ENCODE measurements at regions not wholly inside any gene's neighbourhood (a gene's known extent, or its start where the extent isn't known, plus 50 kb on each side); places are given as distances from the start of the nearest gene placed in this dataset.

DNA sequence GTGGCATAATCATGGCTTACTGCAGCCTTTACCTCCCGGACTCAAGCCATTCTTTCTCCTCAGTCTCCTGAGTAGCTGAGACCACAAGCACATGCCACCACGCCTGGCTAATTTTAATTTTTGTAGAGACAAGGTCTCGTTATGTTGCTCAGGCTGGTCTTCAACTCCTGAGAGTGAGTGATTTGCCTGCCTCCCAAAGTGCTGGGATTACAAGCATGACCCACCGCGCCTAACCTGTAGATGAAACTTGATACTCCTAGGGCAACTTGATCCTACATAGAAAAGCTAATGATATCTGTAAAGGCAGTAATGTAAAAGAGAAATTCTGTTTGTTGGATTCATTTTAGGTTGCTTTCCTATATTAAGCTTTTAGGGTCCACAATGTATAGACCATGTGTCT is 391.9 kb upstream of the THRB start:
- CTCF ChIA-PET (ENCODE audit: low intra/inter-chr PET ratio), result no interaction called here
- Histone ChIP-seq H3K27me3 (ENCODE audit: control insufficient read depth in 2 of 2, insufficient read depth in 2 of 2, low read length in 2 of 2) (no peaks in the 10 kb centered on the region), H3K36me3 (ENCODE audit: control insufficient read depth, insufficient read depth, low read length) (no peaks in the 10 kb centered on the region), H3K9me3 (replicated peaks; ENCODE audit: control insufficient read depth, insufficient read depth, low read depth, low read length) (no peaks in the 10 kb centered on the region), H3K79me2 (ENCODE audit: control insufficient read depth, insufficient read depth, low read length) (no peaks in the 10 kb centered on the region), H4K20me1 (replicated peaks; ENCODE audit: control insufficient read depth, insufficient read depth, low read length) (no peaks in the 10 kb centered on the region), H3K4me1 (replicated peaks in 1 of 2; ENCODE audit: control insufficient read depth in 2 of 2, insufficient read depth in 2 of 2, low read length in 2 of 2) (no peaks in the 10 kb centered on the region), H3K4me3 (no peak overlapping the region), H3K27ac (ENCODE audit: extremely low read depth, low read depth, low read length) (no peak overlapping the region), H3K4me2 (ENCODE audit: insufficient read depth, low read length) (no peak overlapping the region), H3K9me1 (ENCODE audit: control insufficient read depth, insufficient read depth, low read length) (no peaks in the 10 kb centered on the region), H2AFZ (ENCODE audit: low read depth, low read length) (no peak overlapping the region), H3K9ac (ENCODE audit: insufficient read depth in 1 of 2, low read depth in 2 of 2, low read length in 2 of 2) (no peak overlapping the region)
- WGBS (ENCODE audit: insufficient coverage, low coverage, missing lambda C conversion rate), result 2% methylated on average over 5 of the region's 5 CpGs
- intact Hi-C loops (cut with micrococcal nuclease) (no loop called here), in situ Hi-C loops (cut with MboI) (no loop called here)
- no TSS peak for BruUV-seq (replicated peaks)
- ATAC-seq (no peak), FAIRE-seq (no peak), DNase-seq (ENCODE audit: extremely low read depth in 1 of 4, low spot score in 3 of 4) (no peak)
- POLR2A ChIA-PET, result interaction anchor here (0.6 kb wide), 1 partner anchor 206 kb away, joined by 4 read pairs; no protein-coding TSS in a partner anchor
- TF ChIP-seq THAP12 (CRISPR knock-in tag; IDR thresholded peaks at IDR 0.05), result no peak

GRCh38 chr3:24890012-24890411 is 395.4 kb upstream of the THRB start:
- H3K4me3 ChIP-seq, result no peak overlapping the region
- no peaks in the 10 kb centered on the region for H3K9me3 ChIP-seq (replicated peaks; ENCODE audit: control insufficient read depth, insufficient read depth, low read depth, low read length)
- no peaks in the 10 kb centered on the region for H3K36me3 ChIP-seq (ENCODE audit: control insufficient read depth, insufficient read depth, low read length)
- H3K9ac ChIP-seq (ENCODE audit: insufficient read depth in 1 of 2, low read depth in 2 of 2, low read length in 2 of 2), result no peak overlapping the region
- H3K4me1 ChIP-seq (replicated peaks in 1 of 2; ENCODE audit: control insufficient read depth in 2 of 2, insufficient read depth in 2 of 2, low read length in 2 of 2), result no peaks in the 10 kb centered on the region
- no peaks in the 10 kb centered on the region for H3K27me3 ChIP-seq (ENCODE audit: control insufficient read depth in 2 of 2, insufficient read depth in 2 of 2, low read length in 2 of 2)
- WGBS (ENCODE audit: insufficient coverage, low coverage, missing lambda C conversion rate), result 5% methylated on average over 1 of the region's 1 CpG
- no peak overlapping the region for H2AFZ ChIP-seq (ENCODE audit: low read depth, low read length)
- in situ Hi-C loops (cut with MboI), result no loop called here
- H3K79me2 ChIP-seq (ENCODE audit: control insufficient read depth, insufficient read depth, low read length), result no peaks in the 10 kb centered on the region
- no peak overlapping the region for H3K27ac ChIP-seq (ENCODE audit: extremely low read depth, low read depth, low read length)
- DNase-seq (ENCODE audit: extremely low read depth in 1 of 4, low spot score in 3 of 4) (no peak), ATAC-seq (no peak), FAIRE-seq (no peak)
- no peaks in the 10 kb centered on the region for H3K9me1 ChIP-seq (ENCODE audit: control insufficient read depth, insufficient read depth, low read length)
- BruUV-seq (replicated peaks), result no TSS peak
- ChIA-PET CTCF (ENCODE audit: low intra/inter-chr PET ratio) (no interaction called here), POLR2A (no interaction called here)
- H4K20me1 ChIP-seq (replicated peaks; ENCODE audit: control insufficient read depth, insufficient read depth, low read length), result no peaks in the 10 kb centered on the region
- no peak overlapping the region for H3K4me2 ChIP-seq (ENCODE audit: insufficient read depth, low read length)
- intact Hi-C loops (cut with micrococcal nuclease), result no loop called here
- TF ChIP-seq KLF13 (tag; IDR thresholded peaks at IDR 0.05; ENCODE audit: borderline replicate concordance, low read depth), result no peak
- TF ChIP-seq, protein P1, sequence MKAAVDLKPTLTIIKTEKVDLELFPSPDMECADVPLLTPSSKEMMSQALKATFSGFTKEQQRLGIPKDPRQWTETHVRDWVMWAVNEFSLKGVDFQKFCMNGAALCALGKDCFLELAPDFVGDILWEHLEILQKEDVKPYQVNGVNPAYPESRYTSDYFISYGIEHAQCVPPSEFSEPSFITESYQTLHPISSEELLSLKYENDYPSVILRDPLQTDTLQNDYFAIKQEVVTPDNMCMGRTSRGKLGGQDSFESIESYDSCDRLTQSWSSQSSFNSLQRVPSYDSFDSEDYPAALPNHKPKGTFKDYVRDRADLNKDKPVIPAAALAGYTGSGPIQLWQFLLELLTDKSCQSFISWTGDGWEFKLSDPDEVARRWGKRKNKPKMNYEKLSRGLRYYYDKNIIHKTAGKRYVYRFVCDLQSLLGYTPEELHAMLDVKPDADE (conservative IDR thresholded peaks at IDR 0.05; ENCODE audit: control insufficient read depth, low read depth, low read length), result no peak
- TF ChIP-seq EZH2 (IDR thresholded peaks at IDR 0.05; ENCODE audit: borderline replicate concordance, low read depth, low read length), result no peak
- TF ChIP-seq L3MBTL2 (IDR thresholded peaks at IDR 0.05), result no peak
- TF ChIP-seq, protein P2, sequence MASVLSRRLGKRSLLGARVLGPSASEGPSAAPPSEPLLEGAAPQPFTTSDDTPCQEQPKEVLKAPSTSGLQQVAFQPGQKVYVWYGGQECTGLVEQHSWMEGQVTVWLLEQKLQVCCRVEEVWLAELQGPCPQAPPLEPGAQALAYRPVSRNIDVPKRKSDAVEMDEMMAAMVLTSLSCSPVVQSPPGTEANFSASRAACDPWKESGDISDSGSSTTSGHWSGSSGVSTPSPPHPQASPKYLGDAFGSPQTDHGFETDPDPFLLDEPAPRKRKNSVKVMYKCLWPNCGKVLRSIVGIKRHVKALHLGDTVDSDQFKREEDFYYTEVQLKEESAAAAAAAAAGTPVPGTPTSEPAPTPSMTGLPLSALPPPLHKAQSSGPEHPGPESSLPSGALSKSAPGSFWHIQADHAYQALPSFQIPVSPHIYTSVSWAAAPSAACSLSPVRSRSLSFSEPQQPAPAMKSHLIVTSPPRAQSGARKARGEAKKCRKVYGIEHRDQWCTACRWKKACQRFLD (CRISPR knock-in tag; IDR thresholded peaks at IDR 0.05), result no peak
- no peak for TF ChIP-seq MBD1 (CRISPR knock-in tag; IDR thresholded peaks at IDR 0.05)

All from K562 (cell line).